HCT116 (cell line): ENCODE measurements at regions not wholly inside any gene's neighbourhood (a gene's known extent, or its start where the extent isn't known, plus 50 kb on each side); places are given as distances from the start of the nearest gene placed in this dataset.

ENCODE experiments used
- ATF3 ChIP-seq: IDR thresholded peaks from 2 replicates; pipeline ENCODE4 v1.6.1; 2012
- CTCF ChIP-seq, 3 experiments: fragments of 200-600 bp in 1 of 3; sonication (generic) in 1 of 3; IDR thresholded peaks in 2 of 3; conservative IDR thresholded peaks in 1 of 3; 2 replicates each; pipeline ENCODE4 v1.5.1; 2012 to 2017; ENCODE audit warnings: low read depth in 2 of 3, low read length in 2 of 3, antibody characterized with exemption in 1 of 3, borderline replicate concordance in 1 of 3, control low read depth in 1 of 3, mild to moderate bottlenecking in 1 of 3, mixed read lengths in 1 of 3, mixed run types in 1 of 3, moderate library complexity in 1 of 3; ENCODE audit not compliant: insufficient read depth in 1 of 3
- POLR2A ChIP-seq: IDR thresholded peaks from 2 replicates; pipeline ENCODE4 v1.7.0; 2011; ENCODE audit warnings: borderline replicate concordance; ENCODE audit not compliant: insufficient read depth, insufficient read length; ENCODE audit errors: extremely low read depth
- SP1 ChIP-seq: IDR thresholded peaks from 2 replicates; pipeline ENCODE4 v1.6.1; 2012; ENCODE audit warnings: low read depth

DNA sequence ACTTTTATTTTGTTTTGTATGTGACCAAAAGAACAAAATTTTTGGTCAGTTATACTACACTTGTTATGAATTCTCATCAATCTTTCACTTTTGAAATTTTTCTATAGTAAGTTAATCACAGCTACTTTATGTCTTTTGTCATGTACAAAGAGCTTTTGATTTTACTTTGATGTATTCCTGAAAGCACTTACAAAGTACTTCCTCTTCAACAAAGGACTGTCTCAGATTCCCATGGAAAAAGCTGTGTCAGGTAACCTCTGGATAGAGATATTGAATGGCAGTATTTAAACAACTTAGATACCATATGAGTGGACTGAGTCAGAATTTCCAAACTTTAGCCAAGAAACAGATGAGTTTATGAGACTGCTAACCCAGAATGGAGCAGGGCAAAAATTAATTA, 689.3 kb upstream of the ATXN8OS start:
- TF ChIP-seq CTCF (IDR thresholded peaks at IDR 0.05 in 2 of 3, conservative IDR thresholded peaks at IDR 0.05 in 1 of 3; ENCODE audit: borderline replicate concordance in 1 of 3, insufficient read depth in 1 of 3, low read depth in 2 of 3, low read length in 2 of 3) (no peak), POLR2A (no peak), ATF3 (no peak), SP1 (no peak)
